HepG2 (cell line): ENCODE measurements at regions not wholly inside any gene's neighbourhood (a gene's known extent, or its start where the extent isn't known, plus 50 kb on each side); places are given as distances from the start of the nearest gene placed in this dataset.

Experiments
- ATAC-seq: fragments of 200-7000 bp; cut with Tn5 transposase; 3 replicates; pipeline ENCODE4 v1.9.1; 2020; ENCODE audit warnings: mild to moderate bottlenecking, moderate library complexity
- BruUV-seq: library from RNA; stranded (reverse); fragments of 400-500 nt; replicated peaks from 2 replicates; lab custom pipeline; 2021; lab: Mats Ljungman, UMichigan
- CTCF ChIA-PET: fragments of 300-600 bp; formaldehyde crosslinking; extraction: SDS; loops from one replicate; lab custom pipeline; 2021; ENCODE audit warnings: low total read pairs, inconsistent platforms, low intra/inter-chr PET ratio; lab: Yijun Ruan, JAX
- POLR2A ChIA-PET: fragments of 350-600 bp; sonication (Branson Sonifier 250); formaldehyde crosslinking; loops from one replicate; lab custom pipeline; 2020; ENCODE audit warnings: antibody characterized with exemption, inconsistent platforms; lab: Yijun Ruan, JAX
- DNase-seq: peaks from one replicate; pipeline ENCODE4 v3.0.0-alpha.2; 2015; ENCODE audit warnings: low spot score
- FAIRE-seq: peaks from 3 replicates; lab custom pipeline; 2011; peaks lifted over from hg19 to GRCh38; lab: Jason Lieb, UNC
- H2AFZ ChIP-seq: one replicate; pipeline ENCODE4 v1.6.1; 2011; ENCODE audit warnings: low read length, inconsistent platforms
- H3K27ac ChIP-seq: fragments of 300-600 bp; 3 replicates; pipeline ENCODE4 v1.8.0; 2011; ENCODE audit warnings: mixed run types, mild to moderate bottlenecking, mixed read lengths, low read length, inconsistent platforms; ENCODE audit not compliant: insufficient read depth; ENCODE audit errors: extremely low read length
- H3K27me3 ChIP-seq, 2 experiments: fragments of 200-600 bp in 1 of 2; 2 replicates in 1 of 2; 3 replicates in 1 of 2; pipeline versions ENCODE4 v1.6.0 to v1.8.0; 2011; ENCODE audit warnings: low read length in 2 of 2, mild to moderate bottlenecking in 2 of 2, moderate library complexity in 2 of 2, inconsistent platforms in 1 of 2; ENCODE audit not compliant: insufficient read depth in 2 of 2, control insufficient read depth in 1 of 2
- H3K36me3 ChIP-seq, 2 experiments: fragments of 200-600 bp in 1 of 2; replicated peaks in 1 of 2; 2 replicates in 1 of 2; 3 replicates in 1 of 2; pipeline versions ENCODE4 v1.5.1 to v1.8.0; 2011; ENCODE audit warnings: low read length in 2 of 2, inconsistent platforms in 1 of 2; ENCODE audit not compliant: insufficient read depth in 2 of 2, control insufficient read depth in 1 of 2
- H3K4me1 ChIP-seq: 2 replicates; pipeline ENCODE4 v1.5.1; 2012; ENCODE audit warnings: low read length, inconsistent platforms; ENCODE audit not compliant: insufficient read depth
- H3K4me2 ChIP-seq: 2 replicates; pipeline ENCODE4 v1.6.0; 2011; ENCODE audit warnings: low read depth, low read length, inconsistent platforms
- H3K4me3 ChIP-seq, 3 experiments: fragments of 200-600 bp in 1 of 3; sonication (generic), shearing (Covaris generic) in 1 of 3; replicated peaks in 1 of 3; 2 replicates each; pipeline ENCODE4 v1.5.1; 2011 to 2016; ENCODE audit warnings: low read length in 3 of 3, inconsistent platforms in 2 of 3, low read depth in 2 of 3, mild to moderate bottlenecking in 2 of 3, control low read depth in 1 of 3, mixed read lengths in 1 of 3; ENCODE audit not compliant: insufficient read depth in 1 of 3
- H3K79me2 ChIP-seq: one replicate; pipeline ENCODE4 v1.6.1; 2011; ENCODE audit warnings: low read length, inconsistent platforms; ENCODE audit not compliant: insufficient read depth
- H3K9ac ChIP-seq: 2 replicates; pipeline ENCODE4 v1.6.0; 2011; ENCODE audit warnings: mild to moderate bottlenecking, low read depth, low read length, inconsistent platforms; ENCODE audit not compliant: insufficient read depth
- H3K9me3 ChIP-seq: 2 replicates; pipeline ENCODE4 v1.5.1; 2012; ENCODE audit warnings: mild to moderate bottlenecking, low read length
- H4K20me1 ChIP-seq: 2 replicates; pipeline ENCODE4 v1.6.0; 2011; ENCODE audit warnings: inconsistent platforms, mild to moderate bottlenecking, low read length, moderate library complexity; ENCODE audit not compliant: insufficient read depth
- NBN ChIP-seq: fragments of 450-650 bp; conservative IDR thresholded peaks from 2 replicates; pipeline ENCODE4 v1.6.1; 2017
- NR1H2 ChIP-seq: sonication (generic); formaldehyde crosslinking; IDR thresholded peaks from 2 replicates; pipeline ENCODE4 v1.8.1; 2022; ENCODE audit warnings: low read depth, missing genetic modification reagents, borderline replicate concordance
- RERE ChIP-seq: IDR thresholded peaks from 2 replicates; pipeline ENCODE4 v1.6.1; 2016; ENCODE audit warnings: low read depth, missing genetic modification reagents, missing compliant biosample characterization
- STAG1 ChIP-seq: sonication (generic); formaldehyde crosslinking; IDR thresholded peaks from 2 replicates; pipeline ENCODE4 v1.4.0; 2020; ENCODE audit warnings: missing genetic modification reagents
- TMF1 ChIP-seq: sonication (generic); formaldehyde crosslinking; IDR thresholded peaks from 2 replicates; pipeline ENCODE4 v1.8.1; 2022; ENCODE audit warnings: low read depth, missing genetic modification reagents
- ZFYVE20 ChIP-seq: sonication (generic); formaldehyde crosslinking; IDR thresholded peaks from 2 replicates; pipeline ENCODE4 v1.8.0; 2023; ENCODE audit warnings: low read depth, mild to moderate bottlenecking, moderate library complexity, missing genetic modification reagents, borderline replicate concordance
- ZNF407 ChIP-seq: sonication (generic); formaldehyde crosslinking; IDR thresholded peaks from one replicate; pipeline ENCODE4 v1.5.1; 2020; ENCODE audit warnings: mild to moderate bottlenecking, missing genetic modification reagents; ENCODE audit errors: not compliant biosample characterization
- WGBS: methylation state at CpG from one replicate; pipeline ENCODE4 v1.1.6; 2017; ENCODE audit warnings: low lambda C conversion rate; 5-methylcytosine and 5-hydroxymethylcytosine counted together
- in situ Hi-C: cut with HindIII; loops from 2 replicates; pipeline ENCODE4 v1.10.0; 2017; ENCODE audit warnings: low pct_unique_long_range_greater_than_20kb; ENCODE audit not compliant: extremely low pct_ligation_motif_present
- intact Hi-C: fragments of 100-400 bp; cut with micrococcal nuclease; formaldehyde crosslinking; loops from one replicate; pipeline ENCODE4 v1.10.0; 2022; ENCODE audit not compliant: unreplicated experiment

- TF ChIP-seq ZNF407 (CRISPR knock-in tag) = no peak
These were observed 368.9 kb upstream of the SLC7A11 start (continued) for GRCh38 chr4:138611017-138611416.

GRCh38 chr4:138609943-138610350, 367.8 kb upstream of the SLC7A11 start:
- no peaks in the 10 kb centered on the region for H3K79me2 ChIP-seq
- H2AFZ ChIP-seq = no peak overlapping the region
- no peak overlapping the region for H3K27ac ChIP-seq
- FAIRE-seq (no peak), DNase-seq (no peak), ATAC-seq (no peak)
- POLR2A ChIA-PET = no interaction called here
- H3K4me1 ChIP-seq = no peaks in the 10 kb centered on the region
- no peak overlapping the region for H3K9ac ChIP-seq
- H3K27me3 ChIP-seq = no peaks in the 10 kb centered on the region; a peak in 1 of 5 replicates
- in situ Hi-C loops = no loop called here
- CTCF ChIA-PET = no interaction called here
- H4K20me1 ChIP-seq = no peaks in the 10 kb centered on the region
- no peaks in the 10 kb centered on the region for H3K36me3 ChIP-seq
- 0% methylated on average over 2 of the region's 2 CpGs for WGBS
- H3K4me2 ChIP-seq = no peak overlapping the region
- no peaks in the 10 kb centered on the region for H3K9me3 ChIP-seq
- no peak overlapping the region for H3K4me3 ChIP-seq
- intact Hi-C loops = no loop called here
- no TSS peak for BruUV-seq
- TF ChIP-seq TMF1 (no peak), RERE (CRISPR knock-in tag) (no peak), NR1H2 (CRISPR knock-in tag) (no peak), STAG1 (CRISPR knock-in tag) (no peak), NBN (no peak), ZFYVE20 (CRISPR knock-in tag) (no peak)
- TF ChIP-seq, all 625 proteins: peak for 0
